Heart left ventricle (tissue), 13 donors: ENCODE measurements at regions not wholly inside any gene's neighbourhood (a gene's known extent, or its start where the extent isn't known, plus 50 kb on each side); places are given as distances from the start of the nearest gene placed in this dataset.

ENCODE experiments used
- CTCF ChIP-seq, 12 donors: fragments of 200-600 bp; sonication (generic) in 4 of 12; IDR thresholded peaks; one replicate each; pipeline versions ENCODE4 v1.5.0 to v1.8.0; 2018 to 2022; ENCODE audit warnings: antibody characterized with exemption in 12 of 12, mild to moderate bottlenecking in 5 of 12
- POLR2A ChIP-seq, 2 donors: fragments of 450-650 bp; IDR thresholded peaks; one replicate each; pipeline ENCODE4 v1.6.1; 2017; ENCODE audit warnings: antibody characterized with exemption in 2 of 2, mild to moderate bottlenecking in 2 of 2, moderate library complexity in 2 of 2
- donor health status: ischemic (EF 13 %, LVEDD 7.1; RV severe dilation, severe dysfunction).
- donor health status: DM: no; HTN: yes; CAD: no.
- donor health status: DM: no; HTN: no; CAD: no.
- donor health status: ischemic (EF 25% LVEDD 6.9; RV normal size, moderate dysfunction).
- donor health status: ischemic (EF 25% LVEDD 5.7; RV mildly dilated, moderate dysfunction).
- donor health status: ischemic (EF 35%, LVEDD 5.7; RV mildly dilated, moderate dysfunction).
- donor health status: nonischemic (EF 11% LVEDD 7.7; RV severe dilation, severe dysfunction).
- donor health status: DM: yes; HTN: yes; CAD: no.
- donor health status: PGD.
- donor health status: ischemic (EF 29% LVEDD 5.4; RV normal size, mild dysfunction).
- donor health status: nonischemic (EF 23%, LVEDD 6.1; RV moderate dilation, normal function).

- TF ChIP-seq CTCF (IDR thresholded peaks at IDR 0.05) (no peak), POLR2A (IDR thresholded peaks at IDR 0.05) (no peak)
Measured at GRCh38 chr5:167820101-167820990, 471.1 kb upstream of the WWC1 start.
